ENCODE measurements at regions not wholly inside any gene's neighbourhood (a gene's known extent, or its start where the extent isn't known, plus 50 kb on each side); places are given as distances from the start of the nearest gene placed in this dataset.
"Not testable (repeated sequence)": the region's sequence is repeated elsewhere in the genome, so short reads cannot be mapped to it uniquely, and the experiment has no call there.

- DNase-seq, result no peak
- Mint-ChIP-seq H3K4me3 (no peak overlapping the region), H3K27me3 (ENCODE audit: low read depth, poor library complexity) (no peaks in the 10 kb centered on the region), H3K9me3 (peaks cover 5% of the 10 kb centered on the region), H3K36me3 (ENCODE audit: low read depth) (no peaks in the 10 kb centered on the region), H3K4me1 (peaks cover 31% of the 10 kb centered on the region), H3K27ac (peak overlapping the region; percentile 87)
- no peak for TF ChIP-seq CTCF (IDR thresholded peaks at IDR 0.05)
Observed at GRCh38 chr15:38130205-38130567, 122.5 kb upstream of the SPRED1 start.

GRCh38 chr15:38130740-38131498 lies 121.7 kb upstream of the SPRED1 start:
- peak; percentile 12 for DNase-seq
- peaks cover 11% of the 10 kb centered on the region for H3K9me3 Mint-ChIP-seq
- no peak for TF ChIP-seq CTCF (IDR thresholded peaks at IDR 0.05)
- peak overlapping the region; percentile 87 for H3K27ac Mint-ChIP-seq
- H3K36me3 Mint-ChIP-seq (ENCODE audit: low read depth), result no peaks in the 10 kb centered on the region
- H3K27me3 Mint-ChIP-seq (ENCODE audit: low read depth, poor library complexity), result peaks cover 3% of the 10 kb centered on the region
- H3K4me1 Mint-ChIP-seq, result peaks cover 31% of the 10 kb centered on the region
- no peak overlapping the region for H3K4me3 Mint-ChIP-seq

GRCh38 chr15:38134252-38134651 lies 118.4 kb upstream of the SPRED1 start:
- Mint-ChIP-seq H3K9me3 (peaks cover 23% of the 10 kb centered on the region), H3K4me3 (no peak overlapping the region), H3K27me3 (ENCODE audit: low read depth, poor library complexity) (peaks cover 3% of the 10 kb centered on the region), H3K36me3 (ENCODE audit: low read depth) (no peaks in the 10 kb centered on the region), H3K4me1 (peaks cover 28% of the 10 kb centered on the region), H3K27ac (no peak overlapping the region)
- no peak for DNase-seq
- TF ChIP-seq CTCF (IDR thresholded peaks at IDR 0.05), result no peak

- Mint-ChIP-seq H3K4me1 (peaks cover 34% of the 10 kb centered on the region), H3K9me3 (peaks cover 36% of the 10 kb centered on the region)
- H3K27me3 Mint-ChIP-seq (ENCODE audit: low read depth, poor library complexity); H3K27ac Mint-ChIP-seq; H3K4me3 Mint-ChIP-seq; H3K36me3 Mint-ChIP-seq (ENCODE audit: low read depth); DNase-seq: not testable (repeated sequence)
Observed at GRCh38 chr15:38142195-38142594, 110.4 kb upstream of the SPRED1 start.

- H3K9me3 Mint-ChIP-seq, result peaks cover 36% of the 10 kb centered on the region
- H3K4me3 Mint-ChIP-seq, result no peak overlapping the region
- H3K27ac Mint-ChIP-seq, result no peak overlapping the region
Observed at GRCh38 chr15:38144921-38145320, 107.7 kb upstream of the SPRED1 start.

GRCh38 chr15:38145651-38146111 lies 107.0 kb upstream of the SPRED1 start:
- Mint-ChIP-seq H3K4me1 (peaks cover 36% of the 10 kb centered on the region), H3K27me3 (ENCODE audit: low read depth, poor library complexity) (no peaks in the 10 kb centered on the region), H3K9me3 (peaks cover 43% of the 10 kb centered on the region), H3K27ac (peak overlapping the region; percentile 55), H3K36me3 (ENCODE audit: low read depth) (peaks cover 9% of the 10 kb centered on the region), H3K4me3 (peak overlapping the region; percentile 2)
- TF ChIP-seq CTCF (IDR thresholded peaks at IDR 0.05), result no peak
- peak; percentile 37 for DNase-seq

More at GRCh38 chr15:38144921-38145320, 107.7 kb upstream of the SPRED1 start:
- no peak for TF ChIP-seq CTCF (IDR thresholded peaks at IDR 0.05)
- Mint-ChIP-seq H3K27me3 (ENCODE audit: low read depth, poor library complexity) (no peaks in the 10 kb centered on the region), H3K4me1 (peaks cover 36% of the 10 kb centered on the region), H3K36me3 (ENCODE audit: low read depth) (peaks cover 9% of the 10 kb centered on the region)
- DNase-seq, result no peak

Measured in nephron progenitor cell (in vitro differentiated cells).